ENCODE measurements at regions not wholly inside any gene's neighbourhood (a gene's known extent, or its start where the extent isn't known, plus 50 kb on each side); places are given as distances from the start of the nearest gene placed in this dataset.

- Mint-ChIP-seq H3K4me3 (no peak overlapping the region), H3K9me3 (no peaks in the 10 kb centered on the region), H3K27ac (peak overlapping the region in 1 of 3 donors; percentile 45), H3K36me3 (no peaks in the 10 kb centered on the region), H3K4me1 (peaks cover 0 to 44% (median 22%) of the 10 kb centered on the region in 4 donors), H3K27me3 (peaks cover 8% of the 10 kb centered on the region)
- H3K9me3 ChIP-seq (ENCODE audit: control insufficient read depth in 2 of 2, low read length in 2 of 2): no peaks in the 10 kb centered on the region
- no peaks in the 10 kb centered on the region for H3K36me3 ChIP-seq (ENCODE audit: control insufficient read depth, insufficient read depth, low read length)
- H3K27me3 ChIP-seq (ENCODE audit: control insufficient read depth, insufficient read depth, low read length): no peaks in the 10 kb centered on the region
- no peak overlapping the region for H3K4me3 ChIP-seq (ENCODE audit: low read depth, low read length)
- no peak for ATAC-seq (ENCODE audit: low read depth in 2 of 2)
- H3K4me1 ChIP-seq (ENCODE audit: control insufficient read depth, insufficient read depth, low read length, poor library complexity, severe bottlenecking): peaks cover 12% of the 10 kb centered on the region
- no peak for DNase-seq
- H3K27ac ChIP-seq (ENCODE audit: insufficient read depth, low read length, poor library complexity, severe bottlenecking): no peak overlapping the region
Observed at GRCh38 chr17:77365584-77366186, 224.9 kb downstream of the SEC14L1 start.

- no peaks in the 10 kb centered on the region for H3K36me3 ChIP-seq (ENCODE audit: control insufficient read depth, insufficient read depth, low read length)
- peak overlapping the region in 1 of 3 donors; percentile 23 for H3K27ac Mint-ChIP-seq
- H3K4me1 Mint-ChIP-seq: peaks cover 0 to 49% (median 25%) of the 10 kb centered on the region in 4 donors
- no peak overlapping the region for H3K4me3 ChIP-seq (ENCODE audit: low read depth, low read length)
- H3K9me3 ChIP-seq (ENCODE audit: control insufficient read depth in 2 of 2, low read length in 2 of 2): no peaks in the 10 kb centered on the region
- DNase-seq: no peak
- ATAC-seq (ENCODE audit: low read depth in 2 of 2): no peak
- H3K4me3 Mint-ChIP-seq: no peak overlapping the region
- H3K27me3 ChIP-seq (ENCODE audit: control insufficient read depth, insufficient read depth, low read length): no peaks in the 10 kb centered on the region
- peaks cover 10% of the 10 kb centered on the region for H3K27me3 Mint-ChIP-seq
- H3K4me1 ChIP-seq (ENCODE audit: control insufficient read depth, insufficient read depth, low read length, poor library complexity, severe bottlenecking): peaks cover 12% of the 10 kb centered on the region
- no peaks in the 10 kb centered on the region for H3K9me3 Mint-ChIP-seq
- no peaks in the 10 kb centered on the region for H3K36me3 Mint-ChIP-seq
- no peak overlapping the region for H3K27ac ChIP-seq (ENCODE audit: insufficient read depth, low read length, poor library complexity, severe bottlenecking)
Observed at GRCh38 chr17:77366206-77366557, 225.4 kb downstream of the SEC14L1 start.

- Histone ChIP-seq H3K4me1 (ENCODE audit: control insufficient read depth, insufficient read depth, low read length, poor library complexity, severe bottlenecking) (peaks cover 14% of the 10 kb centered on the region), H3K27ac (ENCODE audit: insufficient read depth, low read length, poor library complexity, severe bottlenecking) (no peak overlapping the region), H3K9me3 (ENCODE audit: control insufficient read depth in 2 of 2, low read length in 2 of 2) (no peaks in the 10 kb centered on the region), H3K4me3 (ENCODE audit: low read depth, low read length) (no peak overlapping the region), H3K36me3 (ENCODE audit: control insufficient read depth, insufficient read depth, low read length) (no peaks in the 10 kb centered on the region), H3K27me3 (ENCODE audit: control insufficient read depth, insufficient read depth, low read length) (no peaks in the 10 kb centered on the region)
- DNase-seq: no peak
- peaks cover 10% of the 10 kb centered on the region for H3K27me3 Mint-ChIP-seq
- H3K27ac Mint-ChIP-seq: peak overlapping the region in 1 of 3 donors; percentile 23
- H3K36me3 Mint-ChIP-seq: no peaks in the 10 kb centered on the region
- no peak for ATAC-seq (ENCODE audit: low read depth in 2 of 2)
- no peaks in the 10 kb centered on the region for H3K9me3 Mint-ChIP-seq
- no peak overlapping the region for H3K4me3 Mint-ChIP-seq
- H3K4me1 Mint-ChIP-seq: peaks cover 0 to 54% (median 28%) of the 10 kb centered on the region in 4 donors
Observed at GRCh38 chr17:77366558-77367245, 225.9 kb downstream of the SEC14L1 start.

GRCh38 chr17:77369544-77369971 is 228.8 kb downstream of the SEC14L1 start:
- no peaks in the 10 kb centered on the region for H3K9me3 Mint-ChIP-seq
- peak overlapping the region in 2 of 3 donors; percentile 26 to 51 for H3K27ac Mint-ChIP-seq
- H3K36me3 ChIP-seq (ENCODE audit: control insufficient read depth, insufficient read depth, low read length): no peaks in the 10 kb centered on the region
- no peak for ATAC-seq (ENCODE audit: low read depth in 2 of 2)
- H3K4me3 Mint-ChIP-seq: peak overlapping the region in 1 of 4 donors; percentile 89
- H3K4me1 ChIP-seq (ENCODE audit: control insufficient read depth, insufficient read depth, low read length, poor library complexity, severe bottlenecking): peaks cover 19% of the 10 kb centered on the region
- no peaks in the 10 kb centered on the region for H3K27me3 ChIP-seq (ENCODE audit: control insufficient read depth, insufficient read depth, low read length)
- H3K4me1 Mint-ChIP-seq: peaks cover 0 to 50% (median 25%) of the 10 kb centered on the region in 4 donors
- no peaks in the 10 kb centered on the region for H3K36me3 Mint-ChIP-seq
- no peak for DNase-seq
- H3K4me3 ChIP-seq (ENCODE audit: low read depth, low read length): no peak overlapping the region
- H3K27ac ChIP-seq (ENCODE audit: insufficient read depth, low read length, poor library complexity, severe bottlenecking): no peak overlapping the region
- H3K9me3 ChIP-seq (ENCODE audit: control insufficient read depth in 2 of 2, low read length in 2 of 2): no peaks in the 10 kb centered on the region
- H3K27me3 Mint-ChIP-seq: peaks cover 10% of the 10 kb centered on the region

- peak overlapping the region in 2 of 3 donors; percentile 50 to 76 for H3K27ac Mint-ChIP-seq
- no peaks in the 10 kb centered on the region for H3K9me3 Mint-ChIP-seq
- peaks cover 28% of the 10 kb centered on the region for H3K4me1 ChIP-seq (ENCODE audit: control insufficient read depth, insufficient read depth, low read length, poor library complexity, severe bottlenecking)
- no peak overlapping the region for H3K27ac ChIP-seq (ENCODE audit: insufficient read depth, low read length, poor library complexity, severe bottlenecking)
- H3K36me3 Mint-ChIP-seq: no peaks in the 10 kb centered on the region
- H3K27me3 Mint-ChIP-seq: peaks cover 4% of the 10 kb centered on the region
- peaks cover 0 to 51% (median 27%) of the 10 kb centered on the region in 4 donors for H3K4me1 Mint-ChIP-seq
- no peaks in the 10 kb centered on the region for H3K9me3 ChIP-seq (ENCODE audit: control insufficient read depth in 2 of 2, low read length in 2 of 2)
- ATAC-seq (ENCODE audit: low read depth in 2 of 2) (no peak), DNase-seq (no peak)
- peak overlapping the region; percentile 48 to 89 (median 88) for H3K4me3 Mint-ChIP-seq
- no peaks in the 10 kb centered on the region for H3K36me3 ChIP-seq (ENCODE audit: control insufficient read depth, insufficient read depth, low read length)
- no peaks in the 10 kb centered on the region for H3K27me3 ChIP-seq (ENCODE audit: control insufficient read depth, insufficient read depth, low read length)
- no peak overlapping the region for H3K4me3 ChIP-seq (ENCODE audit: low read depth, low read length)
Observed at GRCh38 chr17:77370586-77370985, 229.8 kb downstream of the SEC14L1 start.

- peak overlapping the region; percentile 50 to 76 (median 57) for H3K27ac Mint-ChIP-seq
- H3K27ac ChIP-seq (ENCODE audit: insufficient read depth, low read length, poor library complexity, severe bottlenecking): no peak overlapping the region
- no peaks in the 10 kb centered on the region for H3K36me3 ChIP-seq (ENCODE audit: control insufficient read depth, insufficient read depth, low read length)
- peaks cover 6 to 55% (median 31%) of the 10 kb centered on the region in 4 donors for H3K4me1 Mint-ChIP-seq
- no peaks in the 10 kb centered on the region for H3K9me3 ChIP-seq (ENCODE audit: control insufficient read depth in 2 of 2, low read length in 2 of 2)
- H3K27me3 Mint-ChIP-seq: peaks cover 4% of the 10 kb centered on the region
- no peak for ATAC-seq (ENCODE audit: low read depth in 2 of 2)
- H3K36me3 Mint-ChIP-seq: no peaks in the 10 kb centered on the region
- H3K4me3 ChIP-seq (ENCODE audit: low read depth, low read length): no peak overlapping the region
- peaks cover 35% of the 10 kb centered on the region for H3K4me1 ChIP-seq (ENCODE audit: control insufficient read depth, insufficient read depth, low read length, poor library complexity, severe bottlenecking)
- no peaks in the 10 kb centered on the region for H3K27me3 ChIP-seq (ENCODE audit: control insufficient read depth, insufficient read depth, low read length)
- H3K4me3 Mint-ChIP-seq: peak overlapping the region; percentile 82 to 89 (median 88)
- DNase-seq: no peak
- H3K9me3 Mint-ChIP-seq: no peaks in the 10 kb centered on the region
Observed at GRCh38 chr17:77371117-77371887, 230.5 kb downstream of the SEC14L1 start.

GRCh38 chr17:77371888-77372443 is 231.2 kb downstream of the SEC14L1 start:
- Histone ChIP-seq H3K4me3 (ENCODE audit: low read depth, low read length) (peak overlapping the region; percentile 26), H3K27ac (ENCODE audit: insufficient read depth, low read length, poor library complexity, severe bottlenecking) (peak overlapping the region; percentile 60), H3K27me3 (ENCODE audit: control insufficient read depth, insufficient read depth, low read length) (no peaks in the 10 kb centered on the region), H3K9me3 (ENCODE audit: control insufficient read depth in 2 of 2, low read length in 2 of 2) (no peaks in the 10 kb centered on the region), H3K4me1 (ENCODE audit: control insufficient read depth, insufficient read depth, low read length, poor library complexity, severe bottlenecking) (peaks cover 42% of the 10 kb centered on the region), H3K36me3 (ENCODE audit: control insufficient read depth, insufficient read depth, low read length) (no peaks in the 10 kb centered on the region)
- DNase-seq (no peak), ATAC-seq (ENCODE audit: low read depth in 2 of 2) (no peak)
- Mint-ChIP-seq H3K36me3 (no peaks in the 10 kb centered on the region), H3K4me1 (peaks cover 10 to 59% (median 35%) of the 10 kb centered on the region in 4 donors), H3K27ac (peak overlapping the region; percentile 35 to 91 (median 65)), H3K9me3 (no peaks in the 10 kb centered on the region), H3K4me3 (peak overlapping the region; percentile 82 to 89 (median 88)), H3K27me3 (peaks cover 4% of the 10 kb centered on the region)
